ENCODE measurements at regions not wholly inside any gene's neighbourhood (a gene's known extent, or its start where the extent isn't known, plus 50 kb on each side); places are given as distances from the start of the nearest gene placed in this dataset.
"Not testable (repeated sequence)": the region's sequence is repeated elsewhere in the genome, so short reads cannot be mapped to it uniquely, and the experiment has no call there.

DNA sequence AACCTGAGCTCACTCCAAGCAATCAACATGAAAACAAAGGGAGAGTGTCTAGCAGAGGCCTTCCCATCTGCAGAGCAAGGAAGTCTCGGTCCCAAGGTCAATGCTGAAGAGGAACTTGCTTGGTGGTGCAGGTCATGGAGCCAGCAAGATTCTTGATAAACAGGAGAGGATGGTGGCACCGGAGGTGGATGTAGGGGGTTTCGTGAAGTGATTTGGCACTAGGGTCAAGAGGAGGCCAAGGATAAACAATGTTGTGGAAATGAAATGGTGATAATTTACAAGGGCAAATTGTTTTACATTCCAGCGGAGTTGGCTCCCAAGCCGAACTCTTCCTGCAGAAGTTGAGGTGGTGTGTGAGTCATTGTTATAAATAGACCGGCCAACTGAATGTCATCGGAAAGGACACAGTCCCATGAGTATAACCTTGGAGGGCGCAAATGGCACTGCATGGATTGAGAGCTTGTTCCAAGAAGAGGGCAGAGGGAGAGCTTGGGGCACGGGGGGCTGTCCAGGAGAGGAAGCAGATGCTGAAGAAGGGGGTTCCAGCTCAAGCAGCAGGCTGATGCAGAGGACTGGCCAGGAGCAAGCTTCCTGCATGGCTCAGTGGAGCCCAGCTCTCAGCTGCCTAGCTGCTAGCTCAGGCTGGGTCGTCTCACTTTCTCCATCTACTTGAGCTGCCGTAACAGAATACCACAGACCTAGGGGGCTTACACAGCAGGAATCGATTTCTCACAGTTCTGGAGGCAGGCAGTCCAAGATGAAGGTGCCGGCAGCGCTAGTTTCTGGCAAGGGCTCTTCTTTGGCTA is 136.6 kb downstream of the COPRS start:
- H3K27ac Mint-ChIP-seq (ENCODE audit: low read depth, unreplicated experiment): no peak overlapping the region
- CTCF ChIA-PET: no interaction called here
- POLR2A ChIA-PET: no interaction called here

DNA sequence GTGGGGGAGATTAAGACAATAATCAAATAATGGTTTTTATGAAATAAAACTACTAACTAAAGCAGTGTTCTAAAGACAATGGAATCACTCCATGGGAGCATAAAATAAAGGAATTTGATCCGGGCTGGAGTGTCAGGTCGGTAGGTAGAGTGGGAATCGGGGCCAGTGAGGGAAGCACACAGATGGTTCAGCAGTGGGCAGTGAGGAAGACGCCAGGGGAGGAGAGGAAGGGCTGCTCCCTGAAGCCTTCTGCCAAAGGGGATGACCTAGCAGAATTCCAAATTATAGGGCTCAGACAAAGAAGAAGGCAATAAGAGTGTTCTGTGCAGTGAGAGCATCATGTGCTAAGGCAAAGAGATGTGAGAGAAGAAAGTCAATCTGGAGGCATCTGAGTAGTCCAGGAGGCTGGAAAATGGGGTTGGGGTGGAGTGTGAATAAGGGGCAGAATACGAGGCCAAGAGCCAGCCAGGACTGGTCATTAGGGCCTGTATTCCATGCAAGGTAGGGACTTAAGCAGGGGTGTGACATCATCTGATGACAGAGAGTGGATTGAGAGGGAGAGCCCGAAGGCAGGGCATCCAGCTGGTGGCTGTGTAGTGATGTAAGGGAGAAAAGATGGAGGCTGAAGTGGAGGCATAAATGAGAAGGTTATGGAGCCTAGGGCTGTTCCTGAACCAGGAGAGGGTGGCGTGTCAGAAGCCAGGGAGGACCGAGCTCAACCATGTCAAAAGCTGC is 137.6 kb downstream of the COPRS start:
- Mint-ChIP-seq H3K4me3 (ENCODE audit: unreplicated experiment) (no peak overlapping the region), H3K27ac (ENCODE audit: low read depth, unreplicated experiment) (no peak overlapping the region), H3K27me3 (ENCODE audit: insufficient read depth, unreplicated experiment) (no peaks in the 10 kb centered on the region), H3K4me1 (ENCODE audit: insufficient read depth, unreplicated experiment) (peaks cover 12% of the 10 kb centered on the region), H3K36me3 (ENCODE audit: insufficient read depth, unreplicated experiment) (no peaks in the 10 kb centered on the region), H3K9me3 (ENCODE audit: unreplicated experiment) (no peaks in the 10 kb centered on the region)
- ChIA-PET CTCF (no interaction called here), POLR2A (interaction anchor here (0.6 kb wide), 1 partner anchor 9 kb away, joined by 3 read pairs; no protein-coding TSS in a partner anchor)
- BruUV-seq (replicated peaks): no TSS peak
- DNase-seq (ENCODE audit: unreplicated experiment): no peak
- TF ChIP-seq, protein P1, sequence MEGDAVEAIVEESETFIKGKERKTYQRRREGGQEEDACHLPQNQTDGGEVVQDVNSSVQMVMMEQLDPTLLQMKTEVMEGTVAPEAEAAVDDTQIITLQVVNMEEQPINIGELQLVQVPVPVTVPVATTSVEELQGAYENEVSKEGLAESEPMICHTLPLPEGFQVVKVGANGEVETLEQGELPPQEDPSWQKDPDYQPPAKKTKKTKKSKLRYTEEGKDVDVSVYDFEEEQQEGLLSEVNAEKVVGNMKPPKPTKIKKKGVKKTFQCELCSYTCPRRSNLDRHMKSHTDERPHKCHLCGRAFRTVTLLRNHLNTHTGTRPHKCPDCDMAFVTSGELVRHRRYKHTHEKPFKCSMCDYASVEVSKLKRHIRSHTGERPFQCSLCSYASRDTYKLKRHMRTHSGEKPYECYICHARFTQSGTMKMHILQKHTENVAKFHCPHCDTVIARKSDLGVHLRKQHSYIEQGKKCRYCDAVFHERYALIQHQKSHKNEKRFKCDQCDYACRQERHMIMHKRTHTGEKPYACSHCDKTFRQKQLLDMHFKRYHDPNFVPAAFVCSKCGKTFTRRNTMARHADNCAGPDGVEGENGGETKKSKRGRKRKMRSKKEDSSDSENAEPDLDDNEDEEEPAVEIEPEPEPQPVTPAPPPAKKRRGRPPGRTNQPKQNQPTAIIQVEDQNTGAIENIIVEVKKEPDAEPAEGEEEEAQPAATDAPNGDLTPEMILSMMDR (IDR thresholded peaks at IDR 0.05; ENCODE audit: unreplicated experiment): no peak
- intact Hi-C loops (cut with micrococcal nuclease): no loop called here

More for the DNA sequence above, 136.6 kb downstream of the COPRS start:
- Mint-ChIP-seq H3K4me3 (ENCODE audit: unreplicated experiment) (no peak overlapping the region), H3K36me3 (ENCODE audit: insufficient read depth, unreplicated experiment) (no peaks in the 10 kb centered on the region), H3K27me3 (ENCODE audit: insufficient read depth, unreplicated experiment) (no peaks in the 10 kb centered on the region), H3K4me1 (ENCODE audit: insufficient read depth, unreplicated experiment) (peaks cover 18% of the 10 kb centered on the region), H3K9me3 (ENCODE audit: unreplicated experiment) (no peaks in the 10 kb centered on the region)
- DNase-seq (ENCODE audit: unreplicated experiment): peak; percentile 46
- TF ChIP-seq, protein P1 (IDR thresholded peaks at IDR 0.05; ENCODE audit: unreplicated experiment): no peak
- intact Hi-C loops (cut with micrococcal nuclease): no loop called here
- no TSS peak for BruUV-seq (replicated peaks)

DNA sequence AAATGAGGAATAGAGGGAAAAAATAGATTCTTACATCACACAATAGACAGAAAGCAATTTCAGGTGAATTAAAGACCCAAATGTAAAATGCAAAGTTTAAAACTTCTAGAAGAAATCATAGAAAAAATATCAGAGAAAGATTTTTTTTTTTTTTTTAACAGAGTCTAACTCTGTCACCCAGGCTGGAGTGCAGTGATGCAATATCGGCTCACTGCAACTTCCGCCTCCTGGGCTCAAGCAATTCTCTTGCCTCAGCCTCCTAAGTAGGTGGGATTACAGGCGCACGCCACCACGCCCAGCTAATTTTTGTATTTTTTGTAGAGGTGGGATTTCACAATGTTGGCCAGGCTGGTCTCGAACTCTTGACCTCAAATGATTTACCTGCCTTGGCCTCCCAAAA is 141.8 kb downstream of the COPRS start:
- H3K4me3 Mint-ChIP-seq (ENCODE audit: unreplicated experiment); H3K27me3 Mint-ChIP-seq (ENCODE audit: insufficient read depth, unreplicated experiment); H3K4me1 Mint-ChIP-seq (ENCODE audit: insufficient read depth, unreplicated experiment); CTCF ChIA-PET; POLR2A ChIA-PET; intact Hi-C loops (cut with micrococcal nuclease); H3K9me3 Mint-ChIP-seq (ENCODE audit: unreplicated experiment); BruUV-seq (replicated peaks); H3K27ac Mint-ChIP-seq (ENCODE audit: low read depth, unreplicated experiment); DNase-seq (ENCODE audit: unreplicated experiment); H3K36me3 Mint-ChIP-seq (ENCODE audit: insufficient read depth, unreplicated experiment): not testable (repeated sequence)

DNA sequence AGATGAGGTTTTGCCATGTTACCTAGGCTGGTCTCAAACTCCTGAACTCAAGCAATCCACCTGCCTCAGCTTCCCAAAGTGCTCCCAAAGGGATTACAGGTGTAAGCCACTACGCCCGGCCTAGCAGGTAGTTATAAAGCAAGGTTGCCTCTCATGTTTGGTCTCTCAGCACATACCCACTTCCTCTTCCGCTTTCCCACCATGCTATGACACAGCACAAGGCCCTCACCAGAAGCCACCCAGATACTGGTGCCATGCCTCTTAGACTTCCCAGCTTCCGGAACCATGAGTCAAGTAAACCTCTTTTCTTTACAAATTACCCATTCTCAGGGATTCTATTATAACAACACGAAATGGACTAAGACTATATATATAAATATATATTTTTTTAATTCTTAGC is 143.6 kb downstream of the COPRS start:
- Mint-ChIP-seq H3K27ac (ENCODE audit: low read depth, unreplicated experiment) (peak overlapping the region; percentile 40), H3K9me3 (ENCODE audit: unreplicated experiment) (no peaks in the 10 kb centered on the region), H3K27me3 (ENCODE audit: insufficient read depth, unreplicated experiment) (no peaks in the 10 kb centered on the region), H3K4me3 (ENCODE audit: unreplicated experiment) (no peak overlapping the region), H3K36me3 (ENCODE audit: insufficient read depth, unreplicated experiment) (no peaks in the 10 kb centered on the region), H3K4me1 (ENCODE audit: insufficient read depth, unreplicated experiment) (no peaks in the 10 kb centered on the region)
- TF ChIP-seq, protein P1 (IDR thresholded peaks at IDR 0.05; ENCODE audit: unreplicated experiment): no peak
- POLR2A ChIA-PET: no interaction called here
- no peak for DNase-seq (ENCODE audit: unreplicated experiment)
- no TSS peak for BruUV-seq (replicated peaks)
- CTCF ChIA-PET: no interaction called here
- intact Hi-C loops (cut with micrococcal nuclease): no loop called here
